Activated CD8-positive, alpha-beta memory T cell treated with anti-CD3 and anti-CD28 coated beads, Interleukin-2, amount 50 U/mL, for 48 hours (primary cell): ENCODE measurements at regions not wholly inside any gene's neighbourhood (a gene's known extent, or its start where the extent isn't known, plus 50 kb on each side); places are given as distances from the start of the nearest gene placed in this dataset.

Experiments
- DNase-seq: peaks from one replicate; pipeline ENCODE4 v3.0.0-alpha.2; 2020

DNA sequence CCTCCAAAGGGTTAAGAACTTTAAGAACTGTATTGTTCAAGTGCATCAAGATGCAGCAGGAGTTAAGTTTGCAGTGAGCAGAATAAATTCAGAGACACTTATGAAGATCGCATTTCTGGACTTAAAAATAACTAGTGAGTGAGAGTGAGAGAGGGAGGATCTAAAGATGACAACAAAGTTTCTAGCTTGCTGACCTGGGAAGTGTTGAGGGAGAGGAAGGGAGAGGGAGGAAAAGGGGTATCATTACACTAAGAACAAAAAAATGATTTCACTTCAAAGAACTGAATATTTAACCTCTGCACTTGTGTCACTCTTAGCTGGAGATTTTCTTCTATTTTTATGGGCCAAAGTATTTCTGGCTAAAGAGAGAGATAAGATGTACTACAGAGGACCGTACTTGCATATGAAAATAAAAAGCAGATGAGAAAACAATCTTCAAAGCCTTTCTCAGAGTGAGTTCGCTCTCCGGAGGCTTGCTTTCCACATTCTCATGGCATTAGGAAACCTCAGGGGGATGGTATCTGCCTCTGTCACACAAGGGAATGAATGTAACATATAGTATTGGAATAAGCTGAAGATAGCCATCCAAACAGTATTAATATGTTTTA is 91.4 kb upstream of the TJP1 start:
- DNase-seq: no peak

DNA sequence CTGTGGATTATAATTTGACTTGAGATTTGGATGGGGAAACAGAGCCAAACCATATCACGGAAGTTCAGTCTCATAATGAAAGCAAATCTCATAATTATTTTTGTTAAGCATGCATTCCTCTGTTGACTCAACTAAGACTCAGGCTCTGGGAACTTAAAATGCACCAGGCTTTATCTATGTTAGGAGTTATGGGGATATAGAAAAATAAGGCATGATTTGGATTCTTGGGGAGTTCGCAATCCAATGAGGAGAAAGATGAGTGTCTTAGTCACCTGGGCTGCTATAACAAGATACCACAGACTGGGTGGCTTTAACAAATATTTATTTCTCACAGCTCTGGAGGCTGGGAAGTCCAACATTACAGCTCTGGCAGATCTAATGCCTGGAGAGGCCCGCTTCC is 89.4 kb upstream of the TJP1 start:
- DNase-seq: no peak

DNA sequence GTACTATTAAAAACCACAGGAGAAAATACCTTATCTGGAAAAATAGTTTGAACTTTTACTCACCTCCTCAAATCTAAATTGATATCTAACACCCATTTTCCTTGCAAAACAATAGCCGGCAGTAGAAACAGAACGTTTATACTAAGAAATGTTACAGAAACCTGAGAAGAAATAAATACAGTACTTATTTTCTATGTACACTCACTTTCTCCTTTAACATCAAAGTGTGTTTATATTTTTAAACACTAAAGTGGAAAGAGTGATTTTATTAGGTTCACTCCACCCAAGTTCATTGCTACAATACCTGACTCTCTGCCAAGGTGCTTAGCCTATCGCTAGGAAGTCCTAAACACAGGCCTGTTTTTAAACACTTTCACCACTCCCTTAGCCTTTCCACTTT is 87.8 kb upstream of the TJP1 start:
- no peak for DNase-seq

DNA sequence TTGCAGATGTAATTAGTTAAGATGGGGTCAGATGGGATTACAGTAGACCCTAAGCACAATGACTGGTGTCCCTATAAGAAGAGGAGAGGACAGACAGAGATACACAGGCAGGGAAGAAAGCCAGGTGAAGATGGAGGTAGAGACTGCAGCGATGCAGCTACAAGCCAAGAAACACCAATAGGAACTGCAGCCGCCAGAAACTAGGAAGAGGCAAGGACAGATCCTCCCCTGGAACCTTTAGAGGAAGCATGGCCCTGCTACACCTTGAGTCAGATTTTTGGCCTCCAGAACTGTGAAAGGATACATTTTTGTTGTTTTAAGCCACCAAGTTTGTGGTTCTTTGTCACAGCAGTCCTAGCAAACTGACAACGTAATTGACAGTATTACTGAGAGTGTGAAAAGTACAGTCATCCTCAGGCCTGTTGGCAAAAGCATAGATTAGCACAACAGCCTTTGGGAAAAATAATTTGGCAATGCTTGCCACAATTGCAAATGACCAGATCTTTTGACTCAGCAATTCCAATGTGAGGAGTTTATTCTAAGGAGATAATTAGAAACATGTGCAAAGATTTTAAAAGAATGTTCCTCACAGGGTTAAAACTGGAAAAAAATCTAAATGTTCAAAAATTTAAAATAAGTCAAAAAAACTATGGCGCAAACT is 82.6 kb upstream of the TJP1 start:
- DNase-seq: no peak

DNA sequence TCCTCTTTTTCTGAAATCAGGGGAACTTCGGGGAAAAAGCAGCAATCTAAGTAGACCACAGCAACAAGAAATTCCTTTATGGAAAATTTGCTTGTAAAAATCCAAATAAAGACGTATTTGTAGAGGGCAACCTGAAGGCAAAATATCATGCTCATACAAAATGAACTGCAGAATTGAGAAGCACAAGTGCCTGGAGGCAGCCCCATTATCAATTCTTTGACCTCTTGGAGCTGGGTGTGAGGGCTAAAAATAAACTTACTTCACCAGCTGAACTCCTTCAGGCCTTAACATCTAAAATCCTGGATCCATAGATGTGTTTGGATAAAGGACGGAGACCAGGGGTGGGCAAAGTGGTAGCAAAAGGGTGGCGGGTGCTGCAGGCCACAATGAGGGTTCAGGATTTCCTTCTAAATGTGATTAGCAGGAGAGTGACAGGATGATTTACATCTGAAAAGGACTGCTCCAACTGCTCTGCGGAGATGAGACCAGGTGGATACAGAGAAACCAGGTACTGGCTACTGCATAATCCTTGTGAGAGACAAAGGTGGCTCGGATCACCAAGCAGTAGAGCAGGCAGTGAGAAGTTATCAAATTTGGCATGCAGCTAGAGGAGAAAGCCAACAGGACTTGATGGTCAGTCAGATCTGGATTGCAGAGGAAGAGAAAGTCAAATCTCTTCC is 81.7 kb upstream of the TJP1 start:
- DNase-seq: no peak

DNA sequence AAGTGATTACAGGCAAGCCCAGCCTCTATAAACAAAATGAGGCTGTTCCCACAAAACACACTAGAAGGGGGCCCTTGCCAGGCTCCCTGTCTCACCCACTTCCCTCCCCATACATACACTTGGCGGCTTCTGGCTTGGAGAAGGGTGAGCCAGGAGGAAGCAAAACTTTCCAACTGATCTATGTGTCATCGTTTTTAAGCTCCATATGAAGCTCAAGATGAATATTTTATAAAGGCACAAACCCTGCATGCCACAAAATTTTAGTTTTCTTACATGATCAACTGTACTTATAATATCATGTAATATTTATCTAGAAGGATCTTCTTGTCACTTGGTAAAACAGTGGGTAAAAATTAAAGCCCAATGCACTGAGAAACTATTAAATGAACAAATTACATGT is 80.8 kb upstream of the TJP1 start:
- DNase-seq: no peak

DNA sequence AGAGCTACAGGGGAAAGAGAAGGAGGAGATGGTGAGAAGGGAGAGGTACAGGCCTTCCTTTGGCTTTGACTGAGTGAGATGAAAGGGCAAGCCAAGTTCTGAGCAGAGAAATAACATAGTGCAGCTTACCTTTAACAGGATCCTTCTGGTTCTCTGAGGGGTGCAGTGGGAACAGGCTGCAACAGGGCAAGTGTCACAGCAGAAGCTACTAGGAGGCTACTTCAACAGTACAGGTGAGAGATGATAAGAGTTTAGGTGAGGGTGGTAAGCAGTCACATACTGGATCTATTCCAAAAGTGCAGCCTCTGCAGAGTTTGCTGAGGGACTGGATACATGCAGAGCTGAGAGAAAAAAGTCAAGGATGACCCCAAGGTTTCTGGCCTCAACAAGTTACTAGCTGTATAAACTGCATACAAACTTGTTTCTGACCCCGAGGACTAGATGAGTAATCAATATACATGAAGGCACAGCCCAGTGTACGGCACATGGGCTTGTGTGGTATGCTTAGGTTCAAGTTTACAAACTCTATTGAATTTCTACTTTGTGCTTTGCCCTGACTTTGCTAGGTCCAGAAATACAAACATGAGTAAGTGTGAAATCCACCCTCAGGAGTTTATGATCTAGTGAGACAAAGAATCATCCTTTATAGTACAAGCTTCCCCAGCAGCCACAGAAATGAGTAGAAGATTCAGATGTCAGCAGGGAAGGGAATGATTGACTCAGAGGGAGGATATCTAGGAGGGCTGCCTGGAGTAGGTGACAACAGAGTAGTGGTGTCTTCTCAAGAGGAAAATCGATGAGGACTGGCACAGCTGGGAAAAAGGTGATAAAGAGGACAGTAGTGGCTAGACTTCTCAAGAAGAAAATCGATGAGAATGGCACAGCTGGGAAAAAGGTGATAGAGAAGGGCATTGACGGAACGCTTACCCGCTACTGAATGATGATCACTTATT is 78.2 kb upstream of the TJP1 start:
- DNase-seq: no peak

DNA sequence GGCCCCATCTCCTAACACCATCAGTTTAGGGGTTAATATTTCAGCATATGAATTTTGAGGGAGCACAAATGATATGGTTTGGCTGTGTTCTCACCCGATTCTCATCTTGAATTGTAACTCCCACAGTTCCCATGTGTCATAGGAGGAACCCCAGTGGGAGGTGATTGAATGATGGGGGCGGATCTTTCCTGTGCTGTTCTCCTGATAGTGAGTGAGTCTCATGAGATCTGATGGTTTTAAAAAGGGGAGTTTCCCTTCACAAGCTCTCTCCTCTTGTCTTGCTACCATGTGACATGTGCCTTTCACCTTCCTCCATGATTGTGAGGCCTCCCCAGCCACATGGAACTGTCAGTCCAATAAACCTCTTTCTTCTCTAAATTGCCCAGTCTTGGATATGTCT is 73.8 kb upstream of the TJP1 start:
- DNase-seq: no peak

DNA sequence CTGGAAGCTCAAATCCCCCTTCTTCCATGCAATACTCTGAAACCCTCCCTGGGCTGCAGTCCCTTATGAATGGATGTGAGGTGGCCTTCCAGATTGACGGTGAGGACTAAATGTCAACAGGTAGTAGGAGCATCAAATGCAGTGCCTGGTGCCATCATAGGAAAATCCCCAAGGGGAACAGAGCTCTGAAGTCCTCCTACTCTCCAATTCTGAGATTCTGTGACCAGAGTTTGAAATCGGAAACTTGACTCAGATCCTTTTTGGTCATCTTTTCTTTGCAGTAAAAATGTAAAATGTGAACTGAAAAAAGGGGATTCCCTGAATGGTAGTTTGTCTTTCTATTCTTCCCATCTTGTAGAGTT is 68.8 kb upstream of the TJP1 start:
- no peak for DNase-seq

DNA sequence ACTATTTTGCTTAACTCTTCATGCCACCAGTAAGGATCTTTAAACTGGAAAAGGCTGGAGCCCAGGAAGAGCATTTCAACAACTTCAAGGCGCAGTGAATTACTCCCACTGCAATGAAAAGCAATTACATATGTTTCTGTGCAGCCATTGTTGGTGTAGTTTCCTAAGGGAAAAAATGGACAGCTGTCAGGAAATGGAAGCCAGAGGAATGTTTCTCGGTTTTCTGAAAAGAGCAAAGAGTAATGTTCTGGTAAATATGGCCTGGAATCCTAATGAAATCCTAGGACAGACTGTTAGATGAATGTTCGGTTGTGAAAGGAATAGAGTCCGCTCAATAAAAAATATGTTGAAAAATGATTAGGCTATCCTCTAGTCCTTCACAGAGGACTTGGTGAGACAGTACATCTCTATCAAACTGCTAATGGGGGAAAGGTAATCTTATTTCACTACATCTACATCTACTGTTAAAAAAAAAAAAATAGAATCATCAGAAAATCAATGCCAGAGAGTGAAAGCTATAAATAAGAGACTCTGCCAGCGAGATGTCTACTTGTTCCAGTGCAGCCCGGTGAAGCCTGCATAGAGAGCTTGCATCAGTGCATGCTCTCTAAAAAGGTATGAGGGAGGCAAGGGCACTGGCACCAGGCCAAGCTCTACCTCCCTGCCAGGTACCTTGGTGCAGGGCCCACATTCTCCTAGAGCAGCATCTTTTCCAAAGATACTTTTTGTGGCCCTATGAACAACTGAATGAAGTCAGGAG is 68.2 kb upstream of the TJP1 start:
- no peak for DNase-seq

DNA sequence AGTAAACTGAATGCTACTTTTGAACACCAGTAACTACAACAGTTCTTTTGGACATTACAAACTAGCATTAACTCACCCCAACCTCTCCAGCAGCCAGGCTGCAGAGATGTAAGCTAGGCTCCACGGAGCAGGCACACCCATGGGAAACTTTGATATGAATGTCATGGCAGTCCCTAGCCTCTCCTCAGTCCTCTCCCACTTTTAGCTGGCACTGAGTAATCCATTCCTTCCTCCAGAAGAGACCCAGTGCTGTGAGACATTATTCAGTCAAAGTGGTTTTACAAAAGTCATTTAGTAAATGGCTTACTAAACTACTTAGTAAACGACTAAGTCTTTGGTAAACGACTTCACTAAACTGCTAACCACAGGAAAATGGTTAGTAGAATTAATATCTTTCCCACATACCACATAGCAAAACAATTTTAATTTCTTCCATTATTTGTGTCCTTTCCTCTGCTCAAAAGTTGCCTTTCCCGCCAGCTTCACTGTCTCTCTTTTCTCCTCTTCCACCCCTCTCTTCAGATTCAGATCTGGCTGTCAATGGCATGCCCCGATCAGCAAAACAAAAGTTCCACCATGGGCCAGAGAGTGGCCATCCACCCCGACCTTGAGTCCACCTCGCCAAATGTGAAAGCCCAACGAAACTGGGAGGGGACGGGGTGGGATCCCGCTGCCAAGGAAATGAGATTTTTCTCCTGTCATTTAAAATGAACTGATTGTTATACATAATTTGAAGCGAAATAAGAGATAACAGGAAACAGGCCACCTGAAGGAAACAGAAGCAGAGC is 67.5 kb upstream of the TJP1 start:
- no peak for DNase-seq

DNA sequence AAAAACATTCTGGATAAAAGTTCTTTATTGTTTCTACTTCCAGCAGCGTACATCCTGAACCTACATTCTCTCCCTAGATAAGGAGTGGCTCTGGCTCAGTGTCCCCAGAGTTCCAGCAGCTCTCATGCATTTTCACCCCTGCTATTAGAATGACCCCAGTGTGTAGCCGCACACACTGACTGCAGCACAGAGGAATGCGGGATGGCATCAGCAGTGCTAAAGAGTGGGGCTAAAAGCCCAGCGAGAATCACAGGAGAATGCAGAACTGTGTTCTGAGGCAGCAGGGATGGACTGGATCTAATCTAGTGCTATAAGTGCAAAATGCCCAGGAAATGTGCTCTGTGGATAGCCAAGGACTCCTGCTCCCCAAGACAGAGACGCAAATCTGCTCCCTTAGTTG is 66.4 kb upstream of the TJP1 start:
- no peak for DNase-seq

DNA sequence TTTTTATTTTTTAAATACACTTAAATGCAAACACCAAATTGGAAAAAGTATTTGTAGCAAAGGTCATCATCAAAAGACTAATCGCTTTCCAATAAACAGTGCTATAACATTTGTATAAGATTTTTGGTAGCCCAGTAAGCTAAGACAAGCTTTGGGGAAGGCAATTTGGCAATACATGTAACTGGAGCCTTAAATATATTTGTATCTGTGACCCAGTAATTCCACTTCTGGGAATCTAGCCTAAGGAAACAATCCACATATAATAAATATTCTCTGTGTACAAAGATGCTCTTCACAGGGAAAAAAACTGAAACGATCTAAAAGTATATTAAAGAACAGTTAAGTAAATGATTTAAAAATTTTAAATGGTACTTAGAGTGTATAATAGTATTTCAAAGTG is 65.5 kb upstream of the TJP1 start:
- no peak for DNase-seq

DNA sequence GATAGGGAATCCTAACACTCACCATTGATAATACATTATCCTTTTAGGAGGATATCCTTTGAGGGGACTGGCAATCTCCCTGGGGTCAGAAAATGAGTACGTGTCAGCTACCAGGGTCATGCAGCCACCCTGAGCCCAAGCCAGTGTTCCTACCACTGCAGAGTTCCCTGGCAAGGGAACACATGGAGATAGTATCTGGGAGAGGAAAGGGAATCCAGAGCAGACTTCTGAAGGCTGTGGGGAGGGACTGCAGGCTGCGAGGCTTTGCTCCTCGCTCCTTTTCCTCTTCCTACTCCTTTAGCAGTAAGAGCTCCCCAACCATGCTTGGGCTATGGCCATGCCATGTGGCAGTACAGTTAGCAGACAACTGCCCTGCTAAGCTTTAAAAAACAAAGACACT is 62.9 kb upstream of the TJP1 start:
- no peak for DNase-seq

DNA sequence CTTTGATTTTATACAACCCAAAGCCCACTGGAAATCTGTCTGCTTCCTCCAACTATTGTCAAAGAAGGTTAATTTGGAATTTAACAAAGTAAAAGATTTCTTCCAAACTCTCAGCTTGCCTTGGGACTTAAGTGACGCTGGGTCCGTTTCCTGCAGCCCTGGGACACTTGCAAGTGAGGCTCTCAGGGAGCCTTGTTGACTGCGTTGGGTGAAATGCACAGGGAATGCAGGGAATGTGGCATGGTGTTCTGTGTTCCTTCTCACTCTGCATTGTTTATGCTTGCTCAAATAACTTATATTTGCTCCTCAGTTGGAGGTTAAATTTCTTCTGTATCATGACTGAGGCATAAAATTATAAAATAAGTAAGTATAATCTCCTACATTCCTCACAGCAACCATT is 60.9 kb upstream of the TJP1 start:
- DNase-seq: no peak

DNA sequence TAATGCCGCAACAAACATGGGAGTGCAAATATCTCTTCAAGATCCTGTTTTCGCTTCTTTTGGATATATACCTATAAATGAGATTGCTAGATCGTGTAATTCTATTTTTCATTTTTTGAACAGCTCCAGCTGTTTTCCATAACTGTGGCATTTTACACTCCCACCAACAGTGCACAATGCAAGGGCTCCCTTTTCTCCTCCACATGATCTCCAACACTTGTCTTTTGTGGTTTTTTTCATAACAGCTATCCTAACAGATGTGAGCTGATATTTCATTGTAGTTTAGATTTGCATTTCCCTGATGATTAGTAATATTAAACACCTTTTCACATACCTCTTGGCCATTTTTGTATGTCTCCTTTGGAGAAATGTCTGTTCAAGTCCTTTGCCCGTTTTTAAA is 58.6 kb upstream of the TJP1 start:
- no peak for DNase-seq

DNA sequence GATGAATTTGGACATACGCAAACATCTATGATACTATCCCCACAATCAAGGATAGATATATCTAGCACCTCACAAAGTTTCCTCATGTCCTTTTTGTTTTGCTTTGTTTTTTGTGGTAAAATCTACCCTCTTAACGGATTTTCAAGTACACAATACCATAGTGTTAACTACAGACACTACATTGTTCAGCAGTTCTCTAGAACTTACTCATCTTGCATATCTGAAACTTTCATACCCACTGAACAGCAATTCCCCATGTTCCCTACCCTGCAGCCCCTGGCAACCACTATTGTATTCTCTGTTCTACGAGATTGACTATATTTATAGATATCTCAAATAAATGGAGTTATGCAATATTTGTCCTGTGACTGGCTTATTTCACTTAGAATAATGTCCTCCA is 58.1 kb upstream of the TJP1 start:
- no peak for DNase-seq

DNA sequence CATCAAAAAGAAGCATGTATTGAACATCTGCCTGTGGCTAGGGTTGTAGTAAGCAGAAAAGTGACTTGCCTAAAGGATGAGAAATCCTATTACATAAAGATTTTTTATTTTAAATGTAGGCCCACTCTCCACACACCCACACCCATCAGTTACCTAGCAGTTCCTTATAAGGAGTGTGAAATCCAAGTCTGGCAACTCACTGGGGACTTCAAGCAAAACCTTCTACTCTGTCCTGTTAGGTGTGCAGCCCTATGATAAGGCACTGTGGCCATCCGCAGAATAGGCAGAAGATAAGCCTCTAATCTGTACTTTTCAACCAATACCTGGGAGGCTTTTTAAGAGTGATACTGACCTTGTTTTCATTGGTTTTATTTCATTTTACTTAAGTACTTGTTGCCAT is 52.7 kb upstream of the TJP1 start:
- DNase-seq: no peak

DNA sequence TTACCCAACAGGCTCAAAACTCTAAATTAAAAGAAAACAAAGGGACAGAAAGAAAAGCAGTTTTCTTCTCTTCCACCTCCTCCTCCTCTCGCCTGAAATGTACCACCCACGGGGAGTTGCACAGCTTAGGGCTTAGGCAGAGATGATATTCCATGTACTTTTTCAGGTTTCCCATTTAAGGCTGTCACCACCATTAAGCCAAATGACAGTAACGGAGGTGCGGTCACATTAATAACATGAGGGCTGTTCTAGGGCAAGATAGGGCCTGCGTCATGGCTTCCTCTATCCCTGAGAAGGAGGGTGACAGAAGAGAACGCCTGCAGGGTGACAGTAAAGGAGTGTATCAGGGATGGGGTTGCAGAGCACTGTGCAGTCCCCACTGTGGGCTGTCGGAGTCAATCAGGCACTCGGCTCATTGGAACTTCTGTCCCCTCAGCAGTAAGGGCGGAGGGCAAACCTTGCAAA is 51.7 kb upstream of the TJP1 start:
- no peak for DNase-seq

DNA sequence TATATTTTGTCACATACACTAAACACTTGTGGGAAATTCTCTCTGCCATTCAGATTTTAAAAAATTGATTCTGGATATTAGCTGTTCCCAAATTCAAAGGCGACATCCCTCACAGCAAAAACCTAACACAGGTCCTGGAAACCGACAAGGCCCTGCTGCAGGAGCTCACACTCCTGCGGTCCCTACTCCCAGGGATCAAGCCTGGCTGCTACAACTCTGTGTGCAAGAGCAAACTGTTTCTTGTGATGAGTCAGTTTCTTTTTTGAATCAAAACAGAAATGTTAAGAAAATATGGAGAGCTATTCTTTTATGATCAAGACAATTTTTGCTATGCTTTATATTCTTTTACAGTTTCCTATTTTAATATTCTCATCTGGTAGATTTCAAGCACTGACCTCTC is 51.0 kb upstream of the TJP1 start:
- no peak for DNase-seq

DNA sequence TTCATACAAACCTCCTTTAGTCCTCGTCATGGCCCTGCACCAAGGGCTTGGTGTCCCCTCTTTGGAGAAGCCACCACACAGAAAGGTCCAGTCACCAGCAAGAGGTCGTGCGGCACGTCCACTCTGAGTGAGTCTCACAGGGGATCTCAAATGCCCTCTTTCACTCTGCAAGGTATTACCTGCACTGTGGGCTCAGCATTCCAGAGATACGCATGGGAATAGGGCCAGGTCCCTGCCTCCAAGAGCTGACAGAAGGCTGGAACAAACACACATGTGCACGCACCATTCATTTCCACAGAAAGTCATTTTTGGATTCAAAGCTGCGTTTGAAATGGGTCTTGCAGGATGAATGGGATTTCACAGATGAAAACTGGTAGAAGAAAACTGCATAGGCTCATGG is 50.4 kb upstream of the TJP1 start:
- no peak for DNase-seq
